Upper lobe of left lung (tissue), 4 donors: ENCODE measurements at regions not wholly inside any gene's neighbourhood (a gene's known extent, or its start where the extent isn't known, plus 50 kb on each side); places are given as distances from the start of the nearest gene placed in this dataset.

ENCODE experiments used
- CTCF ChIP-seq, 6 experiments: fragments of 450-650 bp in 4 of 6; fragments of 200-600 bp in 2 of 6; sonication (generic) in 2 of 6; IDR thresholded peaks; one replicate each; pipeline ENCODE4 v1.5.1; 2016 to 2019; ENCODE audit warnings: antibody characterized with exemption in 6 of 6
- POLR2AphosphoS5 ChIP-seq, 2 donors: sonication (generic); formaldehyde crosslinking; IDR thresholded peaks; one replicate each; pipeline ENCODE4 v1.5.1; 2017; ENCODE audit warnings: antibody characterized with exemption in 2 of 2

- TF ChIP-seq CTCF (IDR thresholded peaks at IDR 0.05) (no peak), POLR2AphosphoS5 (IDR thresholded peaks at IDR 0.05) (no peak)
Measured at GRCh38 chr6:78482801-78483552, 384.4 kb upstream of the IRAK1BP1 start.
